Upper lobe of right lung (tissue), 1 donor: ENCODE measurements at regions not wholly inside any gene's neighbourhood (a gene's known extent, or its start where the extent isn't known, plus 50 kb on each side); places are given as distances from the start of the nearest gene placed in this dataset.
"Not testable (repeated sequence)": the region's sequence is repeated elsewhere in the genome, so short reads cannot be mapped to it uniquely, and the experiment has no call there.

Experiments
- ATAC-seq: fragments of 200-7000 bp; cut with Tn5 transposase; one replicate; pipeline ENCODE4 v1.9.1; 2020; ENCODE audit warnings: mild to moderate bottlenecking, moderate library complexity
- DNase-seq: peaks from one replicate; pipeline ENCODE4 v3.0.0-alpha.2; 2020
- H3K27ac ChIP-seq: fragments of 200-600 bp; one replicate; pipeline ENCODE4 v1.8.0; 2022
- H3K27me3 ChIP-seq: fragments of 200-600 bp; one replicate; pipeline ENCODE4 v1.8.0; 2022; ENCODE audit warnings: mild to moderate bottlenecking
- H3K36me3 ChIP-seq: fragments of 200-600 bp; one replicate; pipeline ENCODE4 v1.8.0; 2022
- H3K4me1 ChIP-seq: fragments of 200-600 bp; one replicate; pipeline ENCODE4 v1.8.0; 2022
- H3K4me3 ChIP-seq: fragments of 200-600 bp; one replicate; pipeline ENCODE4 v1.8.0; 2022; ENCODE audit warnings: mild to moderate bottlenecking
- H3K9me3 ChIP-seq: fragments of 200-600 bp; one replicate; pipeline ENCODE4 v1.8.0; 2022
- CTCF ChIP-seq: fragments of 200-600 bp; IDR thresholded peaks from one replicate; pipeline ENCODE4 v1.8.0; 2022; ENCODE audit warnings: antibody characterized with exemption
- intact Hi-C: fragments of 100-400 bp; cut with DNase I; formaldehyde crosslinking; loops from one replicate; pipeline ENCODE4 v1.11.0; 2022
- donor health status: DM: no; HTN: yes; CAD: no; lungs with severe emphysema.

DNA sequence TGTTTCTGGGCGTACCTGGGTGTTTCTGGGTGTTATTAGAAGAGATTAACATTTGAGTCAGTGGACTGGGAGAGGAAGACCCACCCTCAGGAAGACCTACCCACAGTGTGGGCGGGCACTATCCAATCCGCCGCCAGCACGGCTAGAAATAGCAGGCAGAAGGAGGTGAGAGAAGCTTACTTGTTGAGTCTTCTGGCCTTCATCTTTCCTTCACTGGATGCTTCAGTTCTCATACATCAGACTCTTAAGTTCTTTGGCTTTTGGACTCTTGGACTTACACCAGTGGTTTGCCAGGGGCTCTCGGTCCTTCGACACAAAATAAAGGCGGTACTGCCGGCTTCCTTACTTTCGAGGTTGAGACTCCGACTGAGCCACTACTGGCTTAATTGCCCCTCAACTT lies 654.6 kb upstream of the CADM2 start:
- Histone ChIP-seq H3K4me1 (no peaks in the 10 kb centered on the region), H3K4me3 (no peak overlapping the region), H3K27me3 (no peaks in the 10 kb centered on the region), H3K36me3 (no peaks in the 10 kb centered on the region), H3K9me3 (no peaks in the 10 kb centered on the region), H3K27ac (no peak overlapping the region)
- intact Hi-C loops = no loop called here
- ATAC-seq (no peak), DNase-seq (no peak)
- no peak for TF ChIP-seq CTCF

GRCh38 chr3:84307339-84307738 lies 651.5 kb upstream of the CADM2 start:
- no peak for TF ChIP-seq CTCF

GRCh38 chr3:84308379-84308778 lies 650.4 kb upstream of the CADM2 start:
- DNase-seq (no peak), ATAC-seq (no peak)
- H3K9me3 ChIP-seq = no peaks in the 10 kb centered on the region
- intact Hi-C loops = no loop called here
- no peak for TF ChIP-seq CTCF
- no peaks in the 10 kb centered on the region for H3K36me3 ChIP-seq
- H3K4me3 ChIP-seq = no peak overlapping the region
- H3K27ac ChIP-seq = no peak overlapping the region
- no peaks in the 10 kb centered on the region for H3K27me3 ChIP-seq
- no peaks in the 10 kb centered on the region for H3K4me1 ChIP-seq

More at GRCh38 chr3:84307339-84307738, 651.5 kb upstream of the CADM2 start:
- H3K36me3 ChIP-seq = no peaks in the 10 kb centered on the region
- H3K4me3 ChIP-seq = no peak overlapping the region
- no peaks in the 10 kb centered on the region for H3K27me3 ChIP-seq
- no peak for DNase-seq
- H3K27ac ChIP-seq = no peak overlapping the region
- intact Hi-C loops = no loop called here
- no peak for ATAC-seq
- no peaks in the 10 kb centered on the region for H3K4me1 ChIP-seq
- no peaks in the 10 kb centered on the region for H3K9me3 ChIP-seq

GRCh38 chr3:84318273-84318809 lies 640.4 kb upstream of the CADM2 start:
- DNase-seq = no peak
- Histone ChIP-seq H3K27me3 (no peaks in the 10 kb centered on the region), H3K4me3 (no peak overlapping the region), H3K4me1 (no peaks in the 10 kb centered on the region), H3K9me3 (no peaks in the 10 kb centered on the region), H3K36me3 (no peaks in the 10 kb centered on the region), H3K27ac (no peak overlapping the region)
- intact Hi-C loops = no loop called here
- no peak for ATAC-seq
- TF ChIP-seq CTCF = no peak

- DNase-seq, intact Hi-C loops, H3K27me3 ChIP-seq, H3K4me3 ChIP-seq, H3K4me1 ChIP-seq, H3K27ac ChIP-seq, H3K36me3 ChIP-seq, H3K9me3 ChIP-seq: not testable (repeated sequence)
- ATAC-seq = peak; percentile 37
Measured at GRCh38 chr3:84365563-84366278, 593.1 kb upstream of the CADM2 start.
